Nephron progenitor cell (in vitro differentiated cells): ENCODE measurements at regions not wholly inside any gene's neighbourhood (a gene's known extent, or its start where the extent isn't known, plus 50 kb on each side); places are given as distances from the start of the nearest gene placed in this dataset.

ENCODE experiments used
- DNase-seq: peaks from one replicate; pipeline ENCODE4 v3.0.0; 2021
- H3K27ac Mint-ChIP-seq: 2 replicates; pipeline ENCODE4 v1.8.0; 2021; ENCODE audit warnings: mild to moderate bottlenecking, moderate library complexity, mixed read lengths
- H3K27me3 Mint-ChIP-seq: 2 replicates; pipeline ENCODE4 v1.8.0; 2021; ENCODE audit warnings: mild to moderate bottlenecking, low read depth, mixed read lengths; ENCODE audit not compliant: poor library complexity
- H3K36me3 Mint-ChIP-seq: 2 replicates; pipeline ENCODE4 v1.8.0; 2021; ENCODE audit warnings: low read depth, mixed read lengths
- H3K4me1 Mint-ChIP-seq: 2 replicates; pipeline ENCODE4 v1.8.0; 2021; ENCODE audit warnings: mixed read lengths
- H3K4me3 Mint-ChIP-seq: 2 replicates; pipeline ENCODE4 v1.8.0; 2021; ENCODE audit warnings: mild to moderate bottlenecking, moderate library complexity, mixed read lengths
- H3K9me3 Mint-ChIP-seq: 2 replicates; pipeline ENCODE4 v1.8.0; 2021; ENCODE audit warnings: mild to moderate bottlenecking, moderate library complexity, mixed read lengths
- CTCF ChIP-seq: fragments of 200-600 bp; sonication (generic); IDR thresholded peaks from 2 replicates; pipeline ENCODE4 v1.5.0; 2021; ENCODE audit warnings: antibody characterized with exemption

GRCh38 chr6:105626295-105627158, 223.6 kb upstream of the PREP start:
- no peak for DNase-seq
- no peak for TF ChIP-seq CTCF
- peaks cover 6% of the 10 kb centered on the region for H3K27me3 Mint-ChIP-seq
- H3K27ac Mint-ChIP-seq = no peak overlapping the region
- H3K9me3 Mint-ChIP-seq = peaks cover 6% of the 10 kb centered on the region
- no peaks in the 10 kb centered on the region for H3K36me3 Mint-ChIP-seq
- no peak overlapping the region for H3K4me3 Mint-ChIP-seq
- peaks cover 23% of the 10 kb centered on the region for H3K4me1 Mint-ChIP-seq

- H3K36me3 Mint-ChIP-seq = no peaks in the 10 kb centered on the region
- no peaks in the 10 kb centered on the region for H3K9me3 Mint-ChIP-seq
- peaks cover 36% of the 10 kb centered on the region for H3K4me1 Mint-ChIP-seq
- H3K27me3 Mint-ChIP-seq = peaks cover 5% of the 10 kb centered on the region
- H3K27ac Mint-ChIP-seq = no peak overlapping the region
- no peak for TF ChIP-seq CTCF
- DNase-seq = no peak
- no peak overlapping the region for H3K4me3 Mint-ChIP-seq
Measured at GRCh38 chr6:105624021-105624420, 221.1 kb upstream of the PREP start.

- no peak for TF ChIP-seq CTCF
- Mint-ChIP-seq H3K36me3 (no peaks in the 10 kb centered on the region), H3K4me1 (peaks cover 31% of the 10 kb centered on the region), H3K4me3 (no peak overlapping the region), H3K27ac (no peak overlapping the region), H3K27me3 (peaks cover 3% of the 10 kb centered on the region), H3K9me3 (no peaks in the 10 kb centered on the region)
- no peak for DNase-seq
Measured at GRCh38 chr6:105622226-105622625, 219.3 kb upstream of the PREP start.

GRCh38 chr6:105621564-105622175, 218.8 kb upstream of the PREP start:
- Mint-ChIP-seq H3K4me3 (no peak overlapping the region), H3K27me3 (peaks cover 3% of the 10 kb centered on the region), H3K4me1 (peaks cover 31% of the 10 kb centered on the region), H3K27ac (no peak overlapping the region), H3K9me3 (peaks cover 1% of the 10 kb centered on the region), H3K36me3 (no peaks in the 10 kb centered on the region)
- DNase-seq = no peak
- TF ChIP-seq CTCF = no peak

- H3K36me3 Mint-ChIP-seq = no peaks in the 10 kb centered on the region
- no peak for DNase-seq
- H3K27me3 Mint-ChIP-seq = peaks cover 3% of the 10 kb centered on the region
- no peak overlapping the region for H3K4me3 Mint-ChIP-seq
- peaks cover 6% of the 10 kb centered on the region for H3K9me3 Mint-ChIP-seq
- H3K4me1 Mint-ChIP-seq = peaks cover 31% of the 10 kb centered on the region
- TF ChIP-seq CTCF = no peak
- no peak overlapping the region for H3K27ac Mint-ChIP-seq
Measured at GRCh38 chr6:105620878-105621277, 218.0 kb upstream of the PREP start.
